ENCODE measurements at regions not wholly inside any gene's neighbourhood (a gene's known extent, or its start where the extent isn't known, plus 50 kb on each side); places are given as distances from the start of the nearest gene placed in this dataset.
A peak's percentile ranks its signal among the peaks of the same experiment; 100 is the strongest.

DNA sequence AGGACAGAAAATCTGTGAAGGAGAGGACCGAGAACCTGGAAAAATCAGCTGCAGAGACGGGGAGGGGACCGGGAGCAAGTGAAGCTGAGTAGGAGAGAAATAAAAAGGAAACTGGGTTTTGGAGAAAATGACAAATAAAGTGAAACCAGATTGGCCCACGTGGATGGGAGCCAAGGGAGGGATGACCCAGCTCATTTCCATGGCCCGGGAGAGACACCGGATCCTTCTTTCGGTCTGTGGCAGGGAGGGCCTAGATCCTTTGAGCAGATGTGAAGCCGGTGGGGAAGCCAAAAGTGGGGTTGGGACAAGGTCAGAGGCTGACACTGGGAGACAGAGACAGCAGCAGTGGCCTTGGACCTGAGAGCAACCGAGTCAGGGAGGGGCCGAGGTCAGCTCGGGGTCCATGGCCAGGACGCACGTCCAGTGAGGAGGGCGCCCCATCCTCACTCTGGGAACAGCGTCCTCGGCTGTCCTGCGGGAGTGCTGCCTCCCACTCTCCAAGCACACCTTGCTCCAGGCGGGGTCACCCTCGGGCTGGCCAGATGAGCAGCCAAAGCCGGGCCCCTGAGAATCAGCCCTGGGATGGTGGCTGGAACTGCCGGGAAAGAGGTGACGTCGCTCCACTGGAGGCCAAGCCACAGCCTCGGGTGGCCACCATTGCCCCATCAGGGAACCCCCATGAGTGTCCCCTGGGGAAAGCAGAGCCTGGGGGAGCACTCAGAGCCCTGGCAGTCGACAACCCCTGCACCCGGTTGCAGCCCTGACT lies 50.8 kb upstream of the CDR2 start:
- POLR2A ChIA-PET: no interaction called here

GRCh38 chr16:22424161-22424937 lies 49.9 kb upstream of the CDR2 start:
- H3K36me3 ChIP-seq (ENCODE audit: control insufficient read depth in 2 of 2, insufficient read depth in 1 of 2, low read length in 2 of 2): peaks cover 0 to 18% of the 10 kb centered on the region in 2 experiments; a peak in 2 of 3 replicates
- POLR2A ChIA-PET: no interaction called here
- H3K9me3 ChIP-seq (ENCODE audit: control insufficient read depth, insufficient read depth, low read depth, low read length): no peaks in the 10 kb centered on the region
- no peaks in the 10 kb centered on the region for H3K4me1 ChIP-seq (ENCODE audit: control insufficient read depth, insufficient read depth, low read length)
- CTCF ChIA-PET: no interaction called here
- H3K4me3 ChIP-seq (ENCODE audit: low read depth, low read length): no peak overlapping the region
- H3K27ac ChIP-seq (ENCODE audit: extremely low read depth, low read depth, low read length): no peak overlapping the region
- TF ChIP-seq TCF7L2 (IDR thresholded peaks at IDR 0.05; ENCODE audit: borderline replicate concordance, low read depth, low read length): no peak

More for the DNA sequence above, 50.8 kb upstream of the CDR2 start:
- peaks cover 0 to 22% of the 10 kb centered on the region in 2 experiments; a peak in 2 of 3 replicates for H3K36me3 ChIP-seq (ENCODE audit: control insufficient read depth in 2 of 2, insufficient read depth in 1 of 2, low read length in 2 of 2)
- CTCF ChIA-PET: no interaction called here
- no peak overlapping the region for H3K27ac ChIP-seq (ENCODE audit: extremely low read depth, low read depth, low read length)
- H3K9me3 ChIP-seq (ENCODE audit: control insufficient read depth, insufficient read depth, low read depth, low read length): no peaks in the 10 kb centered on the region
- no peak overlapping the region for H3K4me3 ChIP-seq (ENCODE audit: low read depth, low read length)
- H3K4me1 ChIP-seq (ENCODE audit: control insufficient read depth, insufficient read depth, low read length): no peaks in the 10 kb centered on the region
- TF ChIP-seq SP3 (tag by site-specific recombination; IDR thresholded peaks at IDR 0.05) (no peak), ZNF544 (tag by site-specific recombination; IDR thresholded peaks at IDR 0.05) (no peak), ZNF169 (tag by site-specific recombination; IDR thresholded peaks at IDR 0.05) (no peak), ZNF404 (tag by site-specific recombination; IDR thresholded peaks at IDR 0.05) (no peak), GLIS1 (tag by site-specific recombination; IDR thresholded peaks at IDR 0.05) (peak; percentile 75), ZNF239 (tag by site-specific recombination; IDR thresholded peaks at IDR 0.05) (no peak)
- TF ChIP-seq, protein P1, sequence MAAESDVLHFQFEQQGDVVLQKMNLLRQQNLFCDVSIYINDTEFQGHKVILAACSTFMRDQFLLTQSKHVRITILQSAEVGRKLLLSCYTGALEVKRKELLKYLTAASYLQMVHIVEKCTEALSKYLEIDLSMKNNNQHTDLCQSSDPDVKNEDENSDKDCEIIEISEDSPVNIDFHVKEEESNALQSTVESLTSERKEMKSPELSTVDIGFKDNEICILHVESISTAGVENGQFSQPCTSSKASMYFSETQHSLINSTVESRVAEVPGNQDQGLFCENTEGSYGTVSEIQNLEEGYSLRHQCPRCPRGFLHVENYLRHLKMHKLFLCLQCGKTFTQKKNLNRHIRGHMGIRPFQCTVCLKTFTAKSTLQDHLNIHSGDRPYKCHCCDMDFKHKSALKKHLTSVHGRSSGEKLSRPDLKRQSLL (tag by site-specific recombination; IDR thresholded peaks at IDR 0.05): no peak
- TF ChIP-seq, protein P2, sequence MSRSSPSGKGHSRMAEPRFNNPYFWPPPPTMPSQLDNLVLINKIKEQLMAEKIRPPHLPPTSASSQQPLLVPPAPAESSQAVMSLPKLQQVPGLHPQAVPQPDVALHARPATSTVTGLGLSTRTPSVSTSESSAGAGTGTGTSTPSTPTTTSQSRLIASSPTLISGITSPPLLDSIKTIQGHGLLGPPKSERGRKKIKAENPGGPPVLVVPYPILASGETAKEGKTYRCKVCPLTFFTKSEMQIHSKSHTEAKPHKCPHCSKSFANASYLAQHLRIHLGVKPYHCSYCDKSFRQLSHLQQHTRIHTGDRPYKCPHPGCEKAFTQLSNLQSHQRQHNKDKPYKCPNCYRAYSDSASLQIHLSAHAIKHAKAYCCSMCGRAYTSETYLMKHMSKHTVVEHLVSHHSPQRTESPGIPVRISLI (tag by site-specific recombination; IDR thresholded peaks at IDR 0.05): no peak
